Activated naive CD4-positive, alpha-beta T cell treated with anti-CD3 and anti-CD28 coated beads for 36 hours (primary cell): ENCODE measurements at regions not wholly inside any gene's neighbourhood (a gene's known extent, or its start where the extent isn't known, plus 50 kb on each side); places are given as distances from the start of the nearest gene placed in this dataset.

Experiments used
- CTCF ChIA-PET: fragments of 350-600 bp; sonication (Branson Sonifier 250); formaldehyde crosslinking; loops from one replicate; lab custom pipeline; 2021; ENCODE audit warnings: antibody characterized with exemption; lab: Charles Lee
- DNase-seq: peaks from one replicate; pipeline ENCODE4 v3.0.0-alpha.2; 2020
- H3K27ac Mint-ChIP-seq: one replicate; pipeline ENCODE4 v1.8.0; 2021; ENCODE audit warnings: mild to moderate bottlenecking, mixed read lengths
- H3K27me3 Mint-ChIP-seq: one replicate; pipeline ENCODE4 v1.8.0; 2021; ENCODE audit warnings: low read depth, mixed read lengths
- H3K36me3 Mint-ChIP-seq: one replicate; pipeline ENCODE4 v1.8.0; 2021; ENCODE audit warnings: low read depth, mixed read lengths
- H3K4me1 Mint-ChIP-seq: one replicate; pipeline ENCODE4 v1.8.0; 2021; ENCODE audit warnings: low read depth, mixed read lengths
- H3K4me3 Mint-ChIP-seq: one replicate; pipeline ENCODE4 v1.8.0; 2021; ENCODE audit warnings: mild to moderate bottlenecking, moderate library complexity, mixed read lengths
- H3K9me3 Mint-ChIP-seq: one replicate; pipeline ENCODE4 v1.8.0; 2021; ENCODE audit warnings: mixed read lengths
- intact Hi-C: fragments of 100-400 bp; cut with micrococcal nuclease; formaldehyde crosslinking; loops from one replicate; pipeline ENCODE4 v1.15.1; 2023

GRCh38 chr7:110587294-110587693 is 503.6 kb upstream of the LRRN3 start:
- CTCF ChIA-PET = no interaction called here
- DNase-seq = no peak
- Mint-ChIP-seq H3K36me3 (no peaks in the 10 kb centered on the region), H3K4me1 (no peaks in the 10 kb centered on the region), H3K27ac (no peak overlapping the region), H3K27me3 (no peaks in the 10 kb centered on the region), H3K4me3 (no peak overlapping the region), H3K9me3 (peaks cover 1% of the 10 kb centered on the region)
- intact Hi-C loops = no loop called here

DNA sequence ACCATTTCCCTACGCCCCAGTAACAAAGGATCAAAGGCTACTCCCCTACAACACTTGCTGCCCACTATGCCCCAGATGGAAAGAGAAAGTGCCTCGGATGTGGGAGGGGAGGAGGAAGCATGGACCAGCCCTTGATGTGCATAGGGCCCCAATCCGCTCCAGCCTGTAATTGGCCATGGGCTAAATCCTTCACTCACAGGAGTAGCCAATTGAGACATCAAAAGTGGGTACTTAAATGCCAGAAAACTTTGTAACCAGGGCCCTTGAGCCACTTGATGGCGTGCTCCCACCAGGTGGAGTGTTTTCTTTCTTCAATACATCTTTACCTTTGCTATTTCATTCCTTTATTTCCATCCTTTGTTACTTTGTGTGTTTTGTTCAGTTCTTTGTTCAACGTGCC is 500.5 kb upstream of the LRRN3 start:
- peak; percentile 8 for DNase-seq
- intact Hi-C loops = no loop called here
- Mint-ChIP-seq H3K36me3 (no peaks in the 10 kb centered on the region), H3K27ac (no peak overlapping the region), H3K9me3 (no peaks in the 10 kb centered on the region), H3K27me3 (no peaks in the 10 kb centered on the region), H3K4me3 (no peak overlapping the region), H3K4me1 (no peaks in the 10 kb centered on the region)
- CTCF ChIA-PET = interaction anchor here (0.6 to 2.0 kb wide), 3 partner anchors 93 to 508 kb away, joined by 4 to 6 read pairs (median 4); no protein-coding TSS in a partner anchor

- intact Hi-C loops = no loop called here
- no peaks in the 10 kb centered on the region for H3K4me1 Mint-ChIP-seq
- H3K36me3 Mint-ChIP-seq = no peaks in the 10 kb centered on the region
- CTCF ChIA-PET = interaction anchor here (2.0 kb wide), 1 partner anchor 507 kb away, joined by 6 read pairs; no protein-coding TSS in a partner anchor
- H3K4me3 Mint-ChIP-seq = no peak overlapping the region
- no peaks in the 10 kb centered on the region for H3K9me3 Mint-ChIP-seq
- H3K27me3 Mint-ChIP-seq = no peaks in the 10 kb centered on the region
- no peak overlapping the region for H3K27ac Mint-ChIP-seq
- no peak for DNase-seq
These were observed 499.6 kb upstream of the LRRN3 start for GRCh38 chr7:110591341-110591740.

DNA sequence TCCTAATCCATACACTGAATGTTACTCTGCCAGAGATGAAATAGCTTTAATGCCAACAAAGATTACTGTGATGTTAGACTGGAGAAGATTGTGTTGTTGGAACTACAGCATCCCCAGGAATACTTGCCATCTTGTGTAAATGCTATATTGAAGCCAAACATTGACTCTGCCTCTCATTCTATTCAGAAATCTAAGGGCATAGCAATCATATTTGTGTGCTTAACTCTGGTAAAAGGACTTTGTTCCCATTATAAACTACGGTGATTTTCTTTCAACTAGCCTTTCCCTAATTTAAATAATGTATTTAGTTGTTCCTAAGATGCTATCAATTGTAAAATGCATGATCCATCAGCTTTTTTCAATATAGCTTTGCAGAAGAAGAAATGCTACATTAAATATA is 498.4 kb upstream of the LRRN3 start:
- Mint-ChIP-seq H3K27ac (no peak overlapping the region), H3K36me3 (no peaks in the 10 kb centered on the region), H3K4me3 (no peak overlapping the region), H3K27me3 (no peaks in the 10 kb centered on the region), H3K4me1 (no peaks in the 10 kb centered on the region), H3K9me3 (no peaks in the 10 kb centered on the region)
- intact Hi-C loops = no loop called here
- CTCF ChIA-PET = no interaction called here
- DNase-seq = no peak

GRCh38 chr7:110593355-110593754 is 497.6 kb upstream of the LRRN3 start:
- Mint-ChIP-seq H3K4me3 (no peak overlapping the region), H3K27ac (no peak overlapping the region), H3K9me3 (no peaks in the 10 kb centered on the region), H3K36me3 (no peaks in the 10 kb centered on the region), H3K27me3 (no peaks in the 10 kb centered on the region), H3K4me1 (no peaks in the 10 kb centered on the region)
- no peak for DNase-seq
- CTCF ChIA-PET = no interaction called here
- intact Hi-C loops = no loop called here

GRCh38 chr7:110595694-110596093 is 495.2 kb upstream of the LRRN3 start:
- DNase-seq = no peak
- CTCF ChIA-PET = no interaction called here
- intact Hi-C loops = loop anchor here (1.0 to 5.0 kb wide), 3 partner anchors 503 to 1142 kb away; no protein-coding TSS in a partner anchor
- H3K36me3 Mint-ChIP-seq = no peaks in the 10 kb centered on the region
- H3K9me3 Mint-ChIP-seq = no peaks in the 10 kb centered on the region
- no peaks in the 10 kb centered on the region for H3K4me1 Mint-ChIP-seq
- no peak overlapping the region for H3K4me3 Mint-ChIP-seq
- no peaks in the 10 kb centered on the region for H3K27me3 Mint-ChIP-seq
- H3K27ac Mint-ChIP-seq = no peak overlapping the region

DNA sequence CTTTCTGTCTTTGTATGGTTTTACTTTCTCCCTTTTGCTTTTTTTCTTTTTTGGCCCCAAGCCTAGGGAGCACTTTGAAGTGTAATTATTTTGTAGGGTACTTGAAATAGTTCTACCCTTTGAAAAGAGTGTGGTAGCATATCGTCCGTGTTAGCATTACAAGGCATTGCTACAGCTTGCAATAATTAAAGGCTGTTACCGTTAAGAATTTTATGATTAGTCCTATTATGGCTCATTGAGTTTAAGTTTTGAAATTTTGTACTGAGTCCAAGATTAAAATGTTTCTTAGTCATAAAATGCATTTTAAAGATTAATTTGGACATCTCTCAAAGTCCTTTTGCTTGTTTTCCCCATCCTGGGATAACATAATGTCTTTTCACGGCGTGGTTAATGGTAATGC is 490.0 kb upstream of the LRRN3 start:
- H3K27me3 Mint-ChIP-seq = no peaks in the 10 kb centered on the region
- H3K4me3 Mint-ChIP-seq = no peak overlapping the region
- CTCF ChIA-PET = no interaction called here
- H3K4me1 Mint-ChIP-seq = no peaks in the 10 kb centered on the region
- no peaks in the 10 kb centered on the region for H3K36me3 Mint-ChIP-seq
- no peak overlapping the region for H3K27ac Mint-ChIP-seq
- no peak for DNase-seq
- intact Hi-C loops = no loop called here
- H3K9me3 Mint-ChIP-seq = no peaks in the 10 kb centered on the region

- no peak for DNase-seq
- CTCF ChIA-PET = no interaction called here
- Mint-ChIP-seq H3K27ac (no peak overlapping the region), H3K36me3 (no peaks in the 10 kb centered on the region), H3K4me3 (no peak overlapping the region), H3K27me3 (no peaks in the 10 kb centered on the region), H3K9me3 (no peaks in the 10 kb centered on the region), H3K4me1 (no peaks in the 10 kb centered on the region)
- intact Hi-C loops = no loop called here
These were observed 489.2 kb upstream of the LRRN3 start for GRCh38 chr7:110601710-110602109.

GRCh38 chr7:110604206-110604605 is 486.7 kb upstream of the LRRN3 start:
- Mint-ChIP-seq H3K4me3 (no peak overlapping the region), H3K36me3 (no peaks in the 10 kb centered on the region), H3K9me3 (no peaks in the 10 kb centered on the region), H3K27ac (no peak overlapping the region), H3K4me1 (peaks cover 4% of the 10 kb centered on the region), H3K27me3 (no peaks in the 10 kb centered on the region)
- DNase-seq = no peak
- CTCF ChIA-PET = no interaction called here
- intact Hi-C loops = no loop called here

- Mint-ChIP-seq H3K4me1 (peaks cover 4% of the 10 kb centered on the region), H3K27ac (no peak overlapping the region), H3K36me3 (no peaks in the 10 kb centered on the region), H3K9me3 (no peaks in the 10 kb centered on the region), H3K4me3 (no peak overlapping the region), H3K27me3 (no peaks in the 10 kb centered on the region)
- no peak for DNase-seq
- CTCF ChIA-PET = no interaction called here
- intact Hi-C loops = no loop called here
These were observed 486.0 kb upstream of the LRRN3 start for GRCh38 chr7:110604885-110605284.

DNA sequence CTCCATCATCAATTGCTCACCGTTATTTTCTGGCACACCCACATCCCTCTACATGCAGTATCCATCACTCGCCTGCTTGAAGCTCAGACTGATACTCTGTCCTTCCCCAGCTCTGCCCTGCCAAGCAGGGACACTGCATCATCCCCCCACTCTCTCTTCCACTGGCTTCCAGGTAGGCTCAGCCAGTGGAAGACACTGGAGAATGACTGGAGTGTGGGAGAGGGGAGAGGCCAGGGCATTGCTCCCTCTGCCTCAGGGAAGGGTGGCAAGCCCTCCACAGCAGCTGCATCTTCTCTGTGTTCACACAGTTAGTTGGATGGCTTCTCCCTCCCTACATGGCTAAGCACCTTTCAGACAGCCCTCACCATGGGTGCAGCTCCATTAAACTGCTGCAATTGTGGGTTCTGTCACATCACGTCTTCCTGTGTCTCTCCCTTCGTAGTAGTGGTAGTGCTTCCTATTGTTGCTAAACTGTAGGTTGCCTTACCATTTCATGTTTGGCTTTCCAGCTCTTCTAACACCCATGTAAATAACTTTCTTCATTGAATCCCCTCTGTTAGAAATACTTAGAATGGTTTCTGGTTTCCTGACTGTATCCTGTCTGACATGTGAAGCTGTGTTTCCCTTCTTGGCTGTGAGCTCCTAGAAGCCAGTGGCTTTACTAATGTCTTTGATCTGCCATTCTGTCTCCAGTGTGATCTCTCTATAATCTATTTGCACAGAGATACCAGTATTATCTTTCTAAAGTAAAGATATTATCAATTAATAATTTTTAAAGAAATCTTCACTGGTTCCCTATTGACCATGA is 483.7 kb upstream of the LRRN3 start:
- Mint-ChIP-seq H3K9me3 (no peaks in the 10 kb centered on the region), H3K27ac (no peak overlapping the region), H3K36me3 (no peaks in the 10 kb centered on the region), H3K4me1 (peaks cover 4% of the 10 kb centered on the region), H3K27me3 (no peaks in the 10 kb centered on the region), H3K4me3 (no peak overlapping the region)
- intact Hi-C loops = no loop called here
- CTCF ChIA-PET = no interaction called here
- DNase-seq = no peak

GRCh38 chr7:110609336-110609735 is 481.6 kb upstream of the LRRN3 start:
- H3K27me3 Mint-ChIP-seq = no peaks in the 10 kb centered on the region
- H3K4me3 Mint-ChIP-seq = no peak overlapping the region
- CTCF ChIA-PET = no interaction called here
- H3K27ac Mint-ChIP-seq = no peak overlapping the region
- H3K4me1 Mint-ChIP-seq = peaks cover 4% of the 10 kb centered on the region
- DNase-seq = no peak
- H3K9me3 Mint-ChIP-seq = no peaks in the 10 kb centered on the region
- no peaks in the 10 kb centered on the region for H3K36me3 Mint-ChIP-seq
- intact Hi-C loops = no loop called here

GRCh38 chr7:110612680-110613079 is 478.2 kb upstream of the LRRN3 start:
- DNase-seq = no peak
- CTCF ChIA-PET = no interaction called here
- no peak overlapping the region for H3K27ac Mint-ChIP-seq
- no peaks in the 10 kb centered on the region for H3K4me1 Mint-ChIP-seq
- no peaks in the 10 kb centered on the region for H3K27me3 Mint-ChIP-seq
- H3K9me3 Mint-ChIP-seq = no peaks in the 10 kb centered on the region
- intact Hi-C loops = no loop called here
- no peaks in the 10 kb centered on the region for H3K36me3 Mint-ChIP-seq
- no peak overlapping the region for H3K4me3 Mint-ChIP-seq
